ENCODE measurements at regions not wholly inside any gene's neighbourhood (a gene's known extent, or its start where the extent isn't known, plus 50 kb on each side); places are given as distances from the start of the nearest gene placed in this dataset.

DNA sequence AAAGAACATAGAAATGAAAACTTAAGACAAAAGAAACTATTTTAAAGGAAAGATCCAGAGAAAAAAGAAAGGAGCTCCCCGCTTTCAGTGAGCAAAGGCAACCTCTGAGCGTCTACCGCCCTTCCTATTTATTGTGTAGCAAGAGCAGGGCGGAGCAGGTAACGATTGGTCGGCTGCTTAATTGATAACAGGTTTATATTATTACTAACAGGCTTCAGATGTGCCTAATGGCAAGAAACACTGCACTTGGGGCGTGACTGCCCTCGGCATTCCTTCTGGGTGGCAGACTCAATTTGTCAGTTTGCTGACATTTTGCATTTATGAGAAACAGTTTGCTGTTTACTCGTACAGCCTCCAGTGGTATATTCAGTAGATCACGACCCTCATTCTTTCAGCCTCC is 482.7 kb upstream of the C9orf72 start:
- TF ChIP-seq, protein P1, sequence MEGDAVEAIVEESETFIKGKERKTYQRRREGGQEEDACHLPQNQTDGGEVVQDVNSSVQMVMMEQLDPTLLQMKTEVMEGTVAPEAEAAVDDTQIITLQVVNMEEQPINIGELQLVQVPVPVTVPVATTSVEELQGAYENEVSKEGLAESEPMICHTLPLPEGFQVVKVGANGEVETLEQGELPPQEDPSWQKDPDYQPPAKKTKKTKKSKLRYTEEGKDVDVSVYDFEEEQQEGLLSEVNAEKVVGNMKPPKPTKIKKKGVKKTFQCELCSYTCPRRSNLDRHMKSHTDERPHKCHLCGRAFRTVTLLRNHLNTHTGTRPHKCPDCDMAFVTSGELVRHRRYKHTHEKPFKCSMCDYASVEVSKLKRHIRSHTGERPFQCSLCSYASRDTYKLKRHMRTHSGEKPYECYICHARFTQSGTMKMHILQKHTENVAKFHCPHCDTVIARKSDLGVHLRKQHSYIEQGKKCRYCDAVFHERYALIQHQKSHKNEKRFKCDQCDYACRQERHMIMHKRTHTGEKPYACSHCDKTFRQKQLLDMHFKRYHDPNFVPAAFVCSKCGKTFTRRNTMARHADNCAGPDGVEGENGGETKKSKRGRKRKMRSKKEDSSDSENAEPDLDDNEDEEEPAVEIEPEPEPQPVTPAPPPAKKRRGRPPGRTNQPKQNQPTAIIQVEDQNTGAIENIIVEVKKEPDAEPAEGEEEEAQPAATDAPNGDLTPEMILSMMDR (IDR thresholded peaks at IDR 0.05; ENCODE audit: low read depth, low read length), result no peak
- no peak for TF ChIP-seq EZH2phosphoT487 (IDR thresholded peaks at IDR 0.05; ENCODE audit: low read depth)
